ENCODE measurements at regions not wholly inside any gene's neighbourhood (a gene's known extent, or its start where the extent isn't known, plus 50 kb on each side); places are given as distances from the start of the nearest gene placed in this dataset.
A peak's percentile ranks its signal among the peaks of the same experiment; 100 is the strongest.
"Not testable (repeated sequence)": the region's sequence is repeated elsewhere in the genome, so short reads cannot be mapped to it uniquely, and the experiment has no call there.

DNA sequence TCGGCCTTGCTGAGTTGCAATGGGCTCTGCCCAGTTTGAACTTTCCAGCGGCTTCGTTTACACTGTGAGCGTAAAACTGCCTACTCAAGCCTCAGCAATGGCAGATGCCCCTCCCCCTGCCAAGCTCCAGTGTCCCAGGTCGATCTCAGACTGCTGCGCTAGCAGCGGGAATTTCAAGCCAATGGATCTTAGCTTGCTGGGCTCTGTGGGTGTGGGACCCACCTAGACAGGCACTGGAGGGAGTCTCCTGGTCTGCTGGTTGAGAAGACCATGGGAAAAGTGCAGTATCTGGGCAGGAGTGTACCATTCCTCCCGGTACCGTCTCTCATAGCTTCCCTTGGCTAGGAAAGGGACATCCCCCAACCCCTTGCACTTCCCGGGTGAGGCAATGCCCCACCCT is 88.2 kb downstream of the KLHL28 start:
- no peak for DNase-seq

DNA sequence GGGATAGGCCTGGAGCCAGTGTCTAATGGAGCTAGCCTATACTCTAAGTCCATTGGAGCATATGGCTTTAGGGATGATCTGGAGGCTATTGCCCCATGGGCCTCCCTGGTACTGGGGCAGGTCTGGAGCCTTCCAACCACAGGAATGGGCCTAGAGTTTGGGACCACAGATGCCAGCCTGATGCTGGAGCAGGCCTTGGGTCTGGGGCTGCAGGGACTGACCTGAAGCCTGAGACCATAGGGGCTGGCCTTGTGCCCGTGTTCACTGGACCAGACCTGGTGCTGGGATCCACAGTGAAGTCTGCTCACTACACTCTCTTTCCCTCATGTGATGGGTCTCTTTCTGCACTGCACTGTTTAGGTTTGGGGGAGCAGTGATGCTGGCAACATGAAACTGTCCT is 95.0 kb downstream of the KLHL28 start:
- no peak for DNase-seq

- DNase-seq = no peak
Measured at GRCh38 chr14:44866322-44866721, 95.4 kb downstream of the KLHL28 start.

DNA sequence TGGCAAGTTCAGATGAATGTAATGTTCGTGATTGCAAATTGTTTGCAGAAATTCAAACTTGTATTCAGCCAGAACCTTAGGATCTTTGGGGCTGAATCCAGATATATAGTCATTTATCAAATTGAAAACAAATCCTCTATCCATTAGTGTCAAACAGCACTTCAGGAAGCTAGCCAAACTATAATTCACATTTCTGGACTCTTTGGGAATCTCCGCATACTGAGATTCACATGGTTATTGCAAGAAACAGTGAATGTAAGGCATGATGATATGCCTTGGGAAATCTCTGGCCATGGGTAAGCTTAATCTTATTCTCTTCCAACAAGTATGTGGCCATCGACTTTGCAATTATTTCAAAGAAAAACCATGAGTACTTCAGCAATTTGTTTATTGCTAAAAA is 98.5 kb downstream of the KLHL28 start:
- no peak for DNase-seq

DNA sequence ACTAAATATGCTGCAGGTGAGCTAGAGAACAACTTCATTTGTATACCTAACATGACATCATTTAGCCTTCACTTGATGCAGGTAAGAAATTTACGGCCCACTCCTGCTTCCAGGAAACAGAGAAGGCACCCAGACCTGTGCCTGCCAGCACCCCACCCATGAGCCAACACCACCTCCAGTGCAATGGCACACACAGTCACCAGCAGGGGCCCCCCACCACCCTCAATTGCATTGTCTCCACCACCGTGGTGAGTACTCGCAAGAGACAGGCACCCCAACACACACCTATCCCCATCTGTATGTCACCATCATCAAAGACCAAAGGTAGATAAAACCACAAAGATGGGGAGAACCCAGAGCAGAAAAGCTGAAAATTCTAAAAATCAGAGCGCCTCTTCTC is 107.6 kb downstream of the KLHL28 start:
- DNase-seq = no peak

DNA sequence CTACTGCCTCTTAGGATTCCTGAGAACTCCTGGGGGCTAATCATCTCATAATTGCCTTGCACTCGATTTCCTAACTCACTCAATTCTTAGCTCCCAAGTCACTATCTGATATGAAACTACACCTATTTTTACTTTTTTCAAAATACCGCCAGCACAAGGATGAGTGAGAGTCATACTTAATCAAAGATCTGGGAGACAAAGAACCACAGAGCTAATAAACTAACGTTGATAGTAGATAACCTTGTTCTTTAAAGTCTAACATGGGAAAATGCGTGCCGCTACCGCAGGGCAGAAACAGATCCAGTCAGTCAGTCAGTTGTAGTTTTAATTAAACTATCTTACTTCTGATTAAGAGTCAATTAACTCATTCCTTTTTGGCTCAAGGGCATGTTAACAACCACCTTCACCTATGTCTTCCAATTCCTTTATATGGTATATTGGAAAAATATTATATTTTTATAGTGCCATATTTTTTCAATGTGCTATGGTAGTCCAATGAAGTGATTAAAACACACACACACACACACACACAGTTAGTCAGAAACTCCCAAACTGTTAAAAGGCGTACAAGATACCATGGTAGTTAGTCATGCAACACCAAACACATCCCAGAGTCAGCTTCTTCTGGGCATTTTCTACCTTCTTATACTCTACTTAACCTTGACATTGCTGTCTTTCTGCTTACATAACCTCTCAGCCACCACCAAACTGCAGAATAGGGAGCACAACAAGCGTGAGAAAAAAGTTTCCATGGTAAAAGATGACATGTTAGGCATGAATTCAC is 114.0 kb downstream of the KLHL28 start:
- DNase-seq = no peak

- DNase-seq = peak in 1 of 2 experiments; percentile 2
Measured at GRCh38 chr14:44846232-44846824, 115.4 kb downstream of the KLHL28 start.

- DNase-seq = not testable (repeated sequence)
Measured at GRCh38 chr14:44835928-44836327, 125.8 kb downstream of the KLHL28 start.

GRCh38 chr14:44833376-44834060 is 128.2 kb downstream of the KLHL28 start:
- no peak for DNase-seq

DNA sequence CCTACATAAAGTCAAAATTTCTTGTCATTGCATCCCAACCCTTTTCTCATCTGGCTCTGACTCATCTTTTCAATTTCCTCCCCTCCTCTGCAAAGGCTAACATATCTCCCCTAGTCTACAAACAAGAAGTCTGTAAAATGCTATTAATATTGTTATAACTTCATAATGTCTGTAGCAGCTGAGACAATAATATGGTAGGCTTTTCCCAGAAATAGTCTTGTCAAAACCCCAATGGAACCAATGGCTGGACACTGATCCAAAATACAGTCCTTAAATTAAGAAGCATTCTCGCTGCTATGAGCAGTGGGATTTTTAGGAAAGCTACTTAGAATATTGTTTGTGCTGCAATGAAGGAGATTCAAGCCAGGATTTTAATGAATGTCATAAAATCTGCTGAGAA is 131.4 kb downstream of the KLHL28 start:
- no peak for DNase-seq

- DNase-seq = no peak
Measured at GRCh38 chr14:44829021-44829420, 132.7 kb downstream of the KLHL28 start.

DNA sequence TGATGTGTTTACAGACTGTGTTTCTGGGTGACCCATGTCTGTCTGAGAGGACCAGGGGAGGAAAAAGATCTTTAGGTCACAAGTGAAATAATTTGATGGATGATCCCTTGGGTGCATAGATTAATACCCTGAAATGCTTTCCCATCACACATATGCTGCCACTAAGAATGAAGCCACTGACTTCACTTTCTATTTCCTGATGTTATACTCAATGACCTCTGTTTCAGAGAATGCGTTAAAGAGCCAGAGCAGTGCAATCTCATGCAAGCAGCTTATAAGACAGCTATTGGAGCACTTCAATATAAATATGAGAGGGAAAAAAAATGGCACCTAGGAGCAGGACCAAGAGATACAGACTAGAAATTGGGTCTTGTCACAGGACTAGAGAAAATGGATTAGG is 133.7 kb downstream of the KLHL28 start:
- DNase-seq = no peak

GRCh38 chr14:44820230-44820964 is 141.3 kb downstream of the KLHL28 start:
- no peak for DNase-seq

DNA sequence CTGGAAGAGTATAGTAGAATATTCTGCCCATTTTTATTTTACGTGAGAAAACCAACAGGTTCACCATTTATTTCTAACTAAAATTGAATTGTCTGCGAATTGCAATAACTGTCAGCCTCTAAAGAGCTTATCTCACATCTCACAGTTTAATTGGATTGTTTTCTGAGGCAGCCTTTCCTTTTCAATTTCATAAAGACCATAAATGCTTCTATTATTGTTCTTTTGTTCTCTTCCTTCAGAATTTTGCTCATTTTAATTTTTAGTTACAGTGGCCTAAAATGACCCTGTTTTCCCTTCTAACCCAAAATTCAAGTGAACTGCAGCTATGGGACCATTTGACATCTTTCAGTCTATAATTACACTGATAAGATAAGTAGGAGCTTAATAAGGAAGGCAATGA is 147.6 kb downstream of the KLHL28 start:
- no peak for DNase-seq

GRCh38 chr14:44812672-44813071 is 149.1 kb downstream of the KLHL28 start:
- no peak for DNase-seq

DNA sequence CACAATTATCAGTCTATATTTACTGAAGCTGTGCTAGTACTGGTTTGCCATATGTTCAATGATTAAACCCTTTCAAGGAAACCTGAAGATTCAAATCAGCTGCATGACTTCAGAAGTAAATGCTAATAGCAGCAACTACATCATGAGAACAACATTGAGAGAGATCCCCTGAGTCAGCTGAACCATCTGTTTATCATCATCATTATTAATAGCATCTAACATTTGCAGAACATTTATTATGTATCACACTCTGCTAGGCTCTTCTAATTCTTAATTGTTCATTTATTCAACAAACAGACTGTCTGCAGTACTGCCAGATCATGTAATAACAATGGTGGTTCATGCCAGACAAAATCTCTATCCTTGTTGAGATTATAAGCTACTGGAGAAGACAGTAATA is 157.4 kb downstream of the KLHL28 start:
- no peak for DNase-seq

DNA sequence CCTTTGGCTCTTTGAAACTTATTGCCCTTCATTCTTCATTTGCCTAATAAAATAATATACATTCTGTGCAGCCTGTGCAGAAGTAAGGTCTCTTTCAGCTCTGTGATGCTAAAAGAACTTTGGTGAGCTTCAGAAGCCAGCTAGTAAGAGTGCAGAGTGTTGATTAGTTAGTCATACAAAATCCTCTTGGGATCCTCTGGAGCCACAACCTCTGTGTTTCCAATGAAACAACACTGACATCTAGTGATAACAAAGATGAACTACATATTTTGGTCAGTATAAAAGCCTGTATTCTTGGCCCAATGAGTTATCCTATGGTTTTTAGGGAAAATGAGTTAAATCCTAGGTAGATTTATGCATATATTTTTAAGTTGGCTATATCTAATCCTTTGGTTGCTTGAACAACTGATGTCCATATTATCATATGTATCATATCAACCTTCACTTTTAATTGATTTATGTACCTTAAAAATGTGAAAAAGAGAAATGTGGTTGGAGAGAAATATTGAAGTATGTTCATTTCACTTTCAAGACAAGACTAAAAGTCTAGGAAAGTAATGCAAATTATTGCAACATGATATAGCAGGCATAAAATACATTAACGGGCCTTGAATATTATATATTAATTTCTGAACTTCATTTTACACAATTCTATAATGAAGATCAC is 158.4 kb downstream of the KLHL28 start:
- peak in 1 of 2 experiments; percentile 5 for DNase-seq

- DNase-seq = no peak
Measured at GRCh38 chr14:44798386-44799242, 163.1 kb downstream of the KLHL28 start.

GRCh38 chr14:44795725-44796124 is 166.0 kb downstream of the KLHL28 start:
- DNase-seq = no peak

DNA sequence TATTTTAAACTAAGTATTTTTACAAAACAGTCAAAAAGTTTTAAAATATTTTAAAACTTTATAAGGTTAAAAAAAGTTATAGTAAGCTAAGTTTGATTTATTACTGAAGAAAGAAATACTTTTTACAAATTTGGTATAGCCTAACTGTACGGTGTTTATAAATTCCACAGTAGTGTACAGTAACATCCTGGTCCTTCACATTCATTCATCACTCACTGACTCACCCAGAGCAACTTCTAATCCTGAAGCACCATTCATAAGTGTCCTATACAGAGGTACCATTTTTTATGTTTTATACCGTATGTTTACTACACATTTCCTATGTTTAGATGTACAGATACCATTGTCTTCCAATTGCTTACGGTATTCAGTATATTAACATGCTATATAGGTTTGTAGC is 170.0 kb downstream of the KLHL28 start:
- DNase-seq = no peak

DNA sequence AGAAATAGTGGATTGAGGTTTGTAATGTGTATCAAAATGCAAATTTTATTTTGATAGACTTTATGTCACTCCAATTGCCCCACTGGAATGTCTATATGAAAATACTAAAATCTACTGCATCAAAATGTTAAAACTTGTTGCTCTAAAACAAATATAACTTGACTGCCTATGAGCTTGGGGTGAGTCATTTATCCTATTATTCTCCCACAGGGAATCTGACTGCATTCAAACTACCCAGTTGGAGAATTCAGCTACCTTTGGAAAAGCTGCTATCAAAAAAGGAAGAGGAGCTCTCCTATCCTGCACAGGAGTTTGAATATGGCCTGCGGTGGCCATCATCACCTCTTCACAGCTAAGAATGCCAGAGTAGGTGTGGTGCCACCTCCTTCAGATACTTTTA is 173.1 kb downstream of the KLHL28 start:
- DNase-seq = no peak

- no peak for DNase-seq
Measured at GRCh38 chr14:44785096-44785495, 176.7 kb downstream of the KLHL28 start.

Data from NCI-H187 (cell line).